PC-9 (cell line): ENCODE measurements at regions not wholly inside any gene's neighbourhood (a gene's known extent, or its start where the extent isn't known, plus 50 kb on each side); places are given as distances from the start of the nearest gene placed in this dataset.
"Not testable (repeated sequence)": the region's sequence is repeated elsewhere in the genome, so short reads cannot be mapped to it uniquely, and the experiment has no call there.

Experiments
- BruUV-seq: library from RNA; stranded (reverse); fragments of 400-500 nt; replicated peaks from 2 replicates; lab custom pipeline; 2021; lab: Mats Ljungman, UMichigan
- CTCF ChIA-PET: fragments of 300-600 bp; sonication (Branson Sonifier 250); formaldehyde crosslinking; loops from one replicate; lab custom pipeline; 2022; ENCODE audit warnings: antibody characterized with exemption; lab: Charles Lee
- POLR2A ChIA-PET: fragments of 300-600 bp; sonication (Branson Sonifier 250); formaldehyde crosslinking; loops from one replicate; lab custom pipeline; 2022; ENCODE audit warnings: antibody characterized with exemption; ENCODE audit not compliant: unreplicated experiment; lab: Charles Lee
- DNase-seq, 2 experiments: peaks; one replicate each; pipeline versions ENCODE4 v3.0.0 to v3.0.0-alpha.2; 2015 to 2022; ENCODE audit warnings: mixed read lengths in 1 of 2
- H2AFZ ChIP-seq: fragments of 200-600 bp; sonication (generic); 2 replicates; pipeline ENCODE4 v1.8.1; 2017; ENCODE audit warnings: antibody characterized with exemption
- H3F3A ChIP-seq: fragments of 200-600 bp; sonication (generic); 2 replicates; pipeline ENCODE4 v1.8.1; 2017; ENCODE audit warnings: antibody characterized with exemption, mild to moderate bottlenecking, low read depth; ENCODE audit not compliant: insufficient read depth
- H3K27ac ChIP-seq: fragments of 200-600 bp; sonication (generic); 2 replicates; pipeline ENCODE4 v1.6.1; 2016; ENCODE audit warnings: mixed run types
- H3K27me3 ChIP-seq: fragments of 200-600 bp; sonication (generic); 2 replicates; pipeline ENCODE4 v1.6.1; 2016; ENCODE audit warnings: low read depth, mixed run types; ENCODE audit not compliant: insufficient read depth
- H3K36me3 ChIP-seq: fragments of 200-600 bp; sonication (generic); 2 replicates; pipeline ENCODE4 v1.6.1; 2016; ENCODE audit warnings: low read depth, mixed run types
- H3K4me1 ChIP-seq: fragments of 200-600 bp; sonication (generic); replicated peaks from 2 replicates; pipeline ENCODE4 v1.6.1; 2016; ENCODE audit warnings: mixed run types; ENCODE audit not compliant: insufficient read depth
- H3K4me2 ChIP-seq: fragments of 200-600 bp; sonication (generic); 2 replicates; pipeline ENCODE4 v1.6.1; 2017; ENCODE audit warnings: mixed run types
- H3K4me3 ChIP-seq: fragments of 200-600 bp; sonication (generic); 2 replicates; pipeline ENCODE4 v1.6.1; 2016; ENCODE audit warnings: mixed run types
- H3K79me2 ChIP-seq: fragments of 200-600 bp; sonication (generic); 2 replicates; pipeline ENCODE4 v1.6.1; 2017; ENCODE audit warnings: low read depth, mixed run types
- H3K9me2 ChIP-seq: fragments of 200-600 bp; sonication (generic); 2 replicates; pipeline ENCODE4 v1.8.1; 2017; ENCODE audit warnings: mild to moderate bottlenecking; ENCODE audit not compliant: insufficient read depth
- H3K9me3 ChIP-seq: fragments of 200-600 bp; sonication (generic); 2 replicates; pipeline ENCODE4 v1.8.1; 2016; ENCODE audit warnings: low read depth; ENCODE audit not compliant: insufficient read depth
- H4K20me1 ChIP-seq: fragments of 200-600 bp; sonication (generic); 2 replicates; pipeline ENCODE4 v1.8.1; 2017; ENCODE audit not compliant: insufficient read depth
- EZH2 ChIP-seq: fragments of 200-600 bp; sonication (generic); IDR thresholded peaks from 2 replicates; pipeline ENCODE4 v1.8.0; 2017; ENCODE audit warnings: antibody characterized with exemption, low read depth
- intact Hi-C: fragments of 100-400 bp; cut with micrococcal nuclease; formaldehyde crosslinking; loops from one replicate; pipeline ENCODE4 v1.10.0; 2022; ENCODE audit not compliant: unreplicated experiment
- TF ChIP-seq, protein P1 (sequence below): fragments of 200-600 bp; sonication (generic); conservative IDR thresholded peaks from 2 replicates; pipeline ENCODE4 v1.6.1; 2017; ENCODE audit warnings: mixed run types, antibody characterized with exemption, mild to moderate bottlenecking, moderate library complexity

DNA sequence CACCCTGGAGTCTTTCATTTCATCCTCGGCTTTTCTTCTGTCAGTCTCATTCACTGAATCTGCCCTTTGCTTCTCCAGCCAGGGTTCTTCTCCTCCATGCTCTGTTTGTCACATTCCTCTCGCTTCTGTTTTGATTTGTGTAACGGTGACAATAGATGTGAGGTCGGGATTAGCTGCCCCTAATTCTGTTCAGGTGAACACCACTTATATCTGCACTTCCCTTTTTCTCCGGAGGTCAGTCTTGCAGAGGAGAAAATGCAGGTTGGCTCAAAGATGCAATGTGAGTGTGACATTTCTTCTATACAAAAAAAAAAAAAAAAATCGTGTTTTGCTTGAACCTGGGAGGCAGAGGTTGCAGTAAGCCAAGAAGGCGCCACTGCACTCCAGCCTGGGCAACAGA lies 262.9 kb downstream of the ASMT start:
- Histone ChIP-seq H3K36me3 (no peaks in the 10 kb centered on the region), H3K9me3 (no peaks in the 10 kb centered on the region), H3K27ac (no peak overlapping the region), H3K79me2 (no peaks in the 10 kb centered on the region), H4K20me1 (no peaks in the 10 kb centered on the region), H3K27me3 (peaks cover 13% of the 10 kb centered on the region), H3K4me1 (no peaks in the 10 kb centered on the region), H3K4me3 (no peak overlapping the region), H3K4me2 (no peak overlapping the region), H3F3A (no peaks in the 10 kb centered on the region), H3K9me2 (no peaks in the 10 kb centered on the region), H2AFZ (no peak overlapping the region)
- TF ChIP-seq, protein P1, sequence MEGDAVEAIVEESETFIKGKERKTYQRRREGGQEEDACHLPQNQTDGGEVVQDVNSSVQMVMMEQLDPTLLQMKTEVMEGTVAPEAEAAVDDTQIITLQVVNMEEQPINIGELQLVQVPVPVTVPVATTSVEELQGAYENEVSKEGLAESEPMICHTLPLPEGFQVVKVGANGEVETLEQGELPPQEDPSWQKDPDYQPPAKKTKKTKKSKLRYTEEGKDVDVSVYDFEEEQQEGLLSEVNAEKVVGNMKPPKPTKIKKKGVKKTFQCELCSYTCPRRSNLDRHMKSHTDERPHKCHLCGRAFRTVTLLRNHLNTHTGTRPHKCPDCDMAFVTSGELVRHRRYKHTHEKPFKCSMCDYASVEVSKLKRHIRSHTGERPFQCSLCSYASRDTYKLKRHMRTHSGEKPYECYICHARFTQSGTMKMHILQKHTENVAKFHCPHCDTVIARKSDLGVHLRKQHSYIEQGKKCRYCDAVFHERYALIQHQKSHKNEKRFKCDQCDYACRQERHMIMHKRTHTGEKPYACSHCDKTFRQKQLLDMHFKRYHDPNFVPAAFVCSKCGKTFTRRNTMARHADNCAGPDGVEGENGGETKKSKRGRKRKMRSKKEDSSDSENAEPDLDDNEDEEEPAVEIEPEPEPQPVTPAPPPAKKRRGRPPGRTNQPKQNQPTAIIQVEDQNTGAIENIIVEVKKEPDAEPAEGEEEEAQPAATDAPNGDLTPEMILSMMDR = no peak
- TF ChIP-seq EZH2 = no peak
- intact Hi-C loops = no loop called here
- DNase-seq = no peak
- CTCF ChIA-PET = no interaction called here
- BruUV-seq = no TSS peak
- POLR2A ChIA-PET = no interaction called here

DNA sequence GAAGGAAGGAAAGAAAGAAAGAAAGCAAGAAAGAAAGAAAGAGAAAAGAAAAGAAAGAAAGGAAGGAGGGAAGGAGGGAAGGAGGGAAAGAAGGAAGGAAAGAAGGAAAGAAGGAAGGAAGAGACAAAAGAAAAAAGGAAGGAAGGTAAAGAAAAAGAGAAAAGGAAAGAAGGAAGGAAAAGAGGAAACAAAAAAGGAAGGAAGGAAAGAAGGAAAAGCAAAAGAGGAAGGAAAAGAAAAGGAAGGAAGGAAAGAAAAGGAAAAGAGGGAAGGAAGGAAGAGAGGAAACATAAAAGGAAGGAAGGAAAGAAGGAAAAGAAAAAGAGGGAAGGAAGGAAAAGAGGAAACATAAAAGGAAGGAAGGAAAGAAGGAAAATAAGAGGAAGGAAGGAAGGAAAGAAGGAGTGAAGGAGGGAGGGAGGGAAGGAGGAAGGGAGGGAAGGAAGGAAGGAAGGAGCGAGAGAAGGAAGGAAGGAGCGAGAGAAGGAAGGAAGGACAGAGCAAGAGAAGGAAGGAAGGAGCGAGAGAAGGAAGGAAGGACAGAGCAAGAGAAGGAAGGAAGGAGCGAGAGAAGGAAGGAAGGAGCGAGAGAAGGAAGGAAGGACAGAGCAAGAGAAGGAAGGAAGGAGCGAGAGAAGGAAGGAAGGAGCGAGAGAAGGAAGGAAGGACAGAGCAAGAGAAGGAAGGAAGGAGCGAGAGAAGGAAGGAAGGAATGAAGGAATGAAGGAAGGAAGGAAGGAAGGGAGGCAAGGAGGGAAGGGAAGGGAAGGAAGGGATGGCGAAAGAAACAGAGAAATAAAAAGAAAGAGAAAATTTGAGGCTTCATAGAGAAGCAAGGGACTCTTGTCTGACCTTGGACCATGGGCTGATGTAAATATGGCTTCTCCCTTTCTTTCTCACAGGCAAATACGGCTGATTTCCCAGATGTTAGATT lies 266.3 kb downstream of the ASMT start:
- H3K9me2 ChIP-seq, POLR2A ChIA-PET, BruUV-seq, intact Hi-C loops, H4K20me1 ChIP-seq, H3K4me1 ChIP-seq, H3K9me3 ChIP-seq, H3K27ac ChIP-seq, H3K36me3 ChIP-seq, DNase-seq, H3K4me3 ChIP-seq, H3K4me2 ChIP-seq, H3K79me2 ChIP-seq, CTCF ChIA-PET, H2AFZ ChIP-seq, H3F3A ChIP-seq: not testable (repeated sequence)
- peaks cover 13% of the 10 kb centered on the region for H3K27me3 ChIP-seq

DNA sequence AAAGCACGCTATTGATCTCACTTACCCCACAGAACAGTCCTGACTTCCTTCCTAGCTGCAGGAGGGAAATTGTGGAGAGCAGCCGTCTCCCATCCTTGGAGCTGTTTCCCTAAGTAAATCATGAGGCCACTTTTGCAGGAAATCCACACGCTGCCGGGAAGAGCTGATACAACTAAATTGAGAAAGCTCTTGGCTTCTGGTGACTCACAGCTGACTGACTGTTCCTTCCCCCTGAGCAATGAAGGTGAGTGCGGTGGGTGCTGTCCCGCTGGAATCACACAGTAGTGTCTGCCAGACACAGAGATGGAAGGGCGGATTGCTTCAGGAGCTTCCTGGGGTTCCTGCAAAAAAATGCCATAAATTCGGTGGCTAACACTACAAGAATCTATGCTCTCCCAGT lies 268.9 kb downstream of the ASMT start:
- no peaks in the 10 kb centered on the region for H3K4me1 ChIP-seq
- peaks cover 8% of the 10 kb centered on the region for H3F3A ChIP-seq
- ChIA-PET POLR2A (no interaction called here), CTCF (no interaction called here)
- peaks cover 6% of the 10 kb centered on the region; the same call in 1 of the 2 replicates for H3K27me3 ChIP-seq
- H3K4me3 ChIP-seq = no peak overlapping the region
- no peaks in the 10 kb centered on the region for H3K9me2 ChIP-seq
- H3K36me3 ChIP-seq = no peaks in the 10 kb centered on the region
- intact Hi-C loops = no loop called here
- no peaks in the 10 kb centered on the region for H3K79me2 ChIP-seq
- TF ChIP-seq EZH2 = no peak
- TF ChIP-seq, protein P1 = no peak
- no peak for DNase-seq
- H2AFZ ChIP-seq = no peak overlapping the region
- H3K9me3 ChIP-seq = no peaks in the 10 kb centered on the region
- H3K4me2 ChIP-seq = no peak overlapping the region
- no TSS peak for BruUV-seq
- no peaks in the 10 kb centered on the region for H4K20me1 ChIP-seq
- H3K27ac ChIP-seq = no peak overlapping the region
